Ishikawa (cell line): ENCODE measurements at regions not wholly inside any gene's neighbourhood (a gene's known extent, or its start where the extent isn't known, plus 50 kb on each side); places are given as distances from the start of the nearest gene placed in this dataset.

Experiments
- CEBPB ChIP-seq: IDR thresholded peaks from 2 replicates; pipeline ENCODE4 v1.6.1; 2012
- CREB1 ChIP-seq: IDR thresholded peaks from 2 replicates; pipeline ENCODE4 v1.6.1; 2012; ENCODE audit warnings: low read depth
- EGR1 ChIP-seq: IDR thresholded peaks from 2 replicates; pipeline ENCODE4 v1.6.1; 2012
- EP300 ChIP-seq: IDR thresholded peaks from 2 replicates; pipeline ENCODE4 v1.6.1; 2012; ENCODE audit warnings: borderline replicate concordance
- FOXM1 ChIP-seq: IDR thresholded peaks from 2 replicates; pipeline ENCODE4 v1.6.1; 2012; ENCODE audit warnings: low read depth, borderline replicate concordance
- MAX ChIP-seq: IDR thresholded peaks from 2 replicates; pipeline ENCODE4 v1.6.1; 2012
- NFIC ChIP-seq: IDR thresholded peaks from 2 replicates; pipeline ENCODE4 v1.6.1; 2012
- RAD21 ChIP-seq: IDR thresholded peaks from 2 replicates; pipeline ENCODE4 v1.6.1; 2012; ENCODE audit warnings: low read depth
- REST ChIP-seq: IDR thresholded peaks from 2 replicates; pipeline ENCODE4 v1.6.1; 2012; ENCODE audit warnings: low read depth, mild to moderate bottlenecking
- TAF1 ChIP-seq: IDR thresholded peaks from 2 replicates; pipeline ENCODE4 v1.6.1; 2012; ENCODE audit warnings: low read depth, mild to moderate bottlenecking
- TCF12 ChIP-seq: IDR thresholded peaks from 2 replicates; pipeline ENCODE4 v1.6.1; 2012; ENCODE audit warnings: low read depth
- TEAD4 ChIP-seq: IDR thresholded peaks from 2 replicates; pipeline ENCODE4 v1.6.1; 2012
- USF1 ChIP-seq: IDR thresholded peaks from 2 replicates; pipeline ENCODE4 v1.6.1; 2012
- YY1 ChIP-seq: IDR thresholded peaks from 2 replicates; pipeline ENCODE4 v1.6.1; 2012; ENCODE audit warnings: low read depth
- ZBTB7A ChIP-seq: IDR thresholded peaks from 2 replicates; pipeline ENCODE4 v1.6.1; 2012; ENCODE audit warnings: low read depth

- TF ChIP-seq EP300 (no peak), CREB1 (no peak), YY1 (no peak)
These were observed 215.9 kb downstream of the GUCY2F start for GRCh38 chrX:109266034-109266433.

GRCh38 chrX:109264878-109265277 is 217.0 kb downstream of the GUCY2F start:
- TF ChIP-seq FOXM1 (no peak), ZBTB7A (no peak), USF1 (no peak), EGR1 (no peak), EP300 (no peak), REST (no peak), NFIC (no peak), CREB1 (no peak), YY1 (no peak), TAF1 (no peak), CEBPB (no peak), RAD21 (no peak), TEAD4 (no peak), TCF12 (no peak), MAX (no peak)

GRCh38 chrX:109261279-109261678 is 220.6 kb downstream of the GUCY2F start:
- TF ChIP-seq ZBTB7A (no peak), REST (peak; percentile 75)

- TF ChIP-seq EP300 = no peak
- TF ChIP-seq USF1 = no peak
- TF ChIP-seq YY1 = no peak
- TF ChIP-seq NFIC = no peak
These were observed 229.1 kb downstream of the GUCY2F start for GRCh38 chrX:109252789-109253188.

- TF ChIP-seq TEAD4 = no peak
- no peak for TF ChIP-seq EP300
- TF ChIP-seq ZBTB7A = no peak
- no peak for TF ChIP-seq REST
- no peak for TF ChIP-seq MAX
- TF ChIP-seq YY1 = no peak
- TF ChIP-seq EGR1 = no peak
- no peak for TF ChIP-seq FOXM1
- TF ChIP-seq CEBPB = no peak
- TF ChIP-seq CREB1 = no peak
- TF ChIP-seq RAD21 = no peak
- TF ChIP-seq TCF12 = no peak
- no peak for TF ChIP-seq USF1
These were observed 263.1 kb downstream of the GUCY2F start for GRCh38 chrX:109218761-109219160.
